NOMO-1 treated with DMSO at 0.1 percent for 48 hours (cell line): ENCODE measurements at regions not wholly inside any gene's neighbourhood (a gene's known extent, or its start where the extent isn't known, plus 50 kb on each side); places are given as distances from the start of the nearest gene placed in this dataset.
"Not testable (repeated sequence)": the region's sequence is repeated elsewhere in the genome, so short reads cannot be mapped to it uniquely, and the experiment has no call there.

Experiments
- DNase-seq: peaks from one replicate; lab custom pipeline; 2025; ENCODE audit not compliant: unreplicated experiment; lab: John Stamatoyannopoulos, UW

GRCh38 chr17:51434434-51435170, 174.3 kb downstream of the UTP18 start:
- DNase-seq = no peak

GRCh38 chr17:51435171-51435552, 174.8 kb downstream of the UTP18 start:
- DNase-seq = no peak

- no peak for DNase-seq
These were observed 175.3 kb downstream of the UTP18 start for GRCh38 chr17:51435641-51436091.

- DNase-seq = no peak
These were observed 179.3 kb downstream of the UTP18 start for GRCh38 chr17:51439395-51440229.

GRCh38 chr17:51441431-51441830, 181.1 kb downstream of the UTP18 start:
- no peak for DNase-seq

- no peak for DNase-seq
These were observed 181.9 kb downstream of the UTP18 start for GRCh38 chr17:51442088-51442865.

- DNase-seq = no peak
These were observed 183.3 kb downstream of the UTP18 start for GRCh38 chr17:51443646-51444045.

DNA sequence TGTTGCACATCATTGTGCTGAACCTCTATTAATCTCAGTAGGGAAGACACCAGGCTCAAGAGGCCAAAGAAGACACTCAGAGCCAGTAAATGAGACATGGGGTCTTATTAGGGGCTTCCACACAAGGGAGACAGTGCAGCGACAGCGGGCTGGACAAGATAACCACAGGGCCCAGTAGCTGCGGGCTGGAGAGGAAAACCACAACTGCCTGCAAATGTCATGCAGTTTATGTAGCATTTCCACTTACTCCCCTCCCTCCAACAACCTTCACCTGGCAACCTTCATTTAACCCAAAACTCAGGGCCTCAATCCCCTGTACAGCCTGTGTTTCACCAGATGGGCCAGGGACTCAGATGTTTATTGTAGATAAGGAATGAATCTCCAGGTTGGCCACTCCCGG, 185.6 kb downstream of the UTP18 start:
- DNase-seq = no peak

- no peak for DNase-seq
These were observed 194.2 kb downstream of the UTP18 start for GRCh38 chr17:51454456-51454978.

DNA sequence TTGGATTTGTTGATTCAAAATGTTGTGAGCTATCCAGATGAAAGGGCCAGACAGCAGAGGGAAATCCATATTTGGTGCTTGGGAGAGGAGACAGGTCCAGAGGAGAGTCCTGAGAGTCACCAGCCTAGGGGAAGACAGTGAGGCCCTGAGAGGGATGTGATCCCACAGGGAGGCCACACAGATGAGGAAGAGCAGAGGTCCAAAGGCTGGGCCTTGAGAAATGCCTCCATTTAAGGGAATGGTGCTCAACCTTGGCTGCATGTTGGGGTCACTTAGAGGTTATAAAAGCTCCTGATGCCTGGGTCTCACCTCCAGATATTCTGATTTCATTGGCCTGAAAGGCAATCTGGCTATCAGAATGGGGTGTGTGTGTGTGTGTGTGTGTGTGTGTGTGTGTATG, 194.9 kb downstream of the UTP18 start:
- DNase-seq = no peak

GRCh38 chr17:51455931-51456330, 195.6 kb downstream of the UTP18 start:
- no peak for DNase-seq

DNA sequence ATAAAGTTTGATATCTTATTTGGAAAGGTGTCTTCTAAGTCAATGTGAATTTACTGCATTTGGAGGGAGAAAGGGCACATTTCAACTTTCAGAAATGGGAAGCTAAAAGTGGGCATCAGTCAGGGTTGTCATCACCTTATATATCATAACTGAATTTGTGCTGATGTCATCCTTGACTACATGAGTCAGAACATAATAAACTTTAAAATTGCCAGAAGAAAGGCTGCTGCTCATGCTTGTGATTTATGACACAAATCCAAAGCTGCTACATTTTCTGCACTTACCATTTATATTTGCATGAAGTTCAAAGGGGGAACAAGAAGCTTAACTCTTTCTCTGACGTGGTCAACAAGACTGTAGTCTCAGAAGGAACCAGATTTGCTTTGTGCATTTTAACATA, 196.6 kb downstream of the UTP18 start:
- peak; percentile 51 for DNase-seq

DNA sequence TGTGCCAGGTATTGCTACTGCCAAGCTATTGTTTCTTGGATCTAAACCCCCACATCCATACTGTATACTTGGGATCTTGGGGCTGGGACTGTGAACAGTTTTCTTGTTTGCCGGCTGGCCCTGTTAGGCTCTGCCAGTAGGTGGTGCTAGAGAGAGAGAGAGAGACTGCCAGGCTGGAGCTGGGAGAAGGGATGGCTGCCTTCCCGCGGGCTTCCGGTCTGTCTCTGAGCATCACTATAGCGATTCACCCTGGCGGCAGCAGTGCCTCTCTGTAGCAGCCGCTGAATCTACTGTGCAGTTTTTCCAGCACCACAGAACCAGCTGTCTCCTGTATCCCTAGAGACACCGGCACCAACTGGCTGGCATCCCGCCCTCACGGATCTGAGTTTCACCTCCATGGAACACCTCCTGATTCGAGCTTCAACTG, 201.2 kb downstream of the UTP18 start:
- DNase-seq = no peak

- no peak for DNase-seq
These were observed 203.0 kb downstream of the UTP18 start for GRCh38 chr17:51463353-51463752.

GRCh38 chr17:51467336-51467735, 207.0 kb downstream of the UTP18 start:
- DNase-seq = no peak

- DNase-seq = no peak
These were observed 212.4 kb downstream of the UTP18 start for GRCh38 chr17:51472670-51473205.

- no peak for DNase-seq
These were observed 214.4 kb downstream of the UTP18 start for GRCh38 chr17:51474764-51475163.

- DNase-seq = no peak
These were observed 215.4 kb downstream of the UTP18 start for GRCh38 chr17:51475730-51476129.

DNA sequence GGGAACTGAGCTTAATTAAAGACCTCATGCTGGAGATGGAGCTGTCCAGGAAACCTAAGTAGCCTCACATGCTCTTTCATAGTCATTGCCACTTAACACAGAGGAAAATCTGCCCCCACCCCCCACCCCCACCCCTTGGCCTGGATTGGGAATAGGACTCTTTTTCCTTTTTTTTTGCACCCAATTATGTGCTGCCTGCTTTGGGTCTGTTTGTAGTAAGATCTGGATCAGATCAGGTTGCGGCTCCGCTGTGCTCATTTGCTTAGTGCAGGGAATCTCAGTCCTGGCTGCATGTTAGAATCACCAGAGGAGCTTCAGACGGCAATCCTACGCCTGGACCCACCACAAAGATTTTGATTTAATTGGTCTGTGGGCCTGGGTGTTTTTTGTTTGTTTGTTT, 219.0 kb downstream of the UTP18 start:
- no peak for DNase-seq

- DNase-seq = no peak
These were observed 221.0 kb downstream of the UTP18 start for GRCh38 chr17:51481370-51481769.

DNA sequence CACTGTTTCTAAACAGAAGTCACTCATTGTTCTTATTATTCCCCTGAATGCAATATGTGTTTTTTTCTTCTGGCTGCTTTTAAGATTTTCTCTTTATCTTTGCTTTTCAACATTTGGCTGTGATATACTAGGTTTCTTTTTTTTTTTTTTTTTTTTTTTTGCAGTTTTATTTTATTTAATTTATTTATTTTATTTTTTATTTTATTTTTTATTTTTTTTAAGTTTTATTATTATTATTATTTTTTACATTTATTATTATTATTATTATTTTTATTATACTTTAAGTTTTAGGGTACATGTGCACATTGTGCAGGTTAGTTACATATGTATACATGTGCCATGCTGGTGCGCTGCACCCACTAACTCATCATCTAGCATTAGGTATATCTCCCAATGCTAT, 221.9 kb downstream of the UTP18 start:
- not testable (repeated sequence) for DNase-seq
